ENCODE measurements at regions not wholly inside any gene's neighbourhood (a gene's known extent, or its start where the extent isn't known, plus 50 kb on each side); places are given as distances from the start of the nearest gene placed in this dataset.
"Not testable (repeated sequence)": the region's sequence is repeated elsewhere in the genome, so short reads cannot be mapped to it uniquely, and the experiment has no call there.

DNA sequence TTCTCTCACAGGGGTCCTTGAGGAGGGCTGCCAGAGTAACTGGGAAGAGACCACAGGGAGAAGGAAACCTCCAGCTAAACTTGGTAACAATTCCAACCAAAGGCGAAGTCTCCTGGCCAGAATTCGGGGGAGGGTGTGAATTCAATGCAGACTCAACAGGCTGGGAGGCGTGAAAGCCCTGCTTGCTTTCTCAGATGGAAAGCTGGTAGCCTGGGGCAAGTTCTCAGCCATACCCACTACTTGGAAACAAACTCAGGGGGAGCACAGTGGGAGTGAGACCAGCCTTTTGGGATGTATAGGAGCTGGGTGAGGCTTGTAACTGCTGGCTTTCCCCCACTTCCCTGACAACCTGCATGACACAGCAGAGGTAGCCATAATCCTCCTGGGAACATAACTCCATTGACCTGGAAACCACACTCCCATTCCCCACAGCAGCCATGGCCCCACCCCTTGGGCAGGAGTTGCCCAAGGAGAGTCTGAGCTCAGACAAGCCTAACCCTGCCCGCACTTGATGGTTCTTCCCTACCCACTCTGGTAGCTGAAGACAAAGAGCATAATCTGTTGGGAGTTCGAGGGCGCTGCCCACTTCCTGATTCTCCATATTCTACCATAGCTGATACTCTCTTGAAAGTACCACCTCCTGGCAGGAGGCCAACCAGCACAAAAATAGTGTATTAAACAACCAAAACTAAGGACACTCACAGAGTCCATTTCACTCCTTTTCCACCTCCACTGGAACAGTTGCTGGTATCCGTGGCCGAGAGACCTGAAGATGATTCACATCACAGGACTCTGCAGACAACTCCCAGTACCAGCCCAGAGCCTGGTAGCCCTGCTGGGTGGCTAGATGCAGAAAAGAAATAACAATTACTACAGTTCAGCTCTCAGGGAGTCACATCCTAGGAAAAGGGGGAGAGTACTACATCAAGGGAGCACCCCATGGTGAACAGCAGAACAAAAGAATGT lies 123.8 kb downstream of the FAM170A start:
- H3K4me3 ChIP-seq (ENCODE audit: low read depth, low read length), result no peak overlapping the region
- no peak for DNase-seq (ENCODE audit: low read depth)
- TF ChIP-seq, protein P1, sequence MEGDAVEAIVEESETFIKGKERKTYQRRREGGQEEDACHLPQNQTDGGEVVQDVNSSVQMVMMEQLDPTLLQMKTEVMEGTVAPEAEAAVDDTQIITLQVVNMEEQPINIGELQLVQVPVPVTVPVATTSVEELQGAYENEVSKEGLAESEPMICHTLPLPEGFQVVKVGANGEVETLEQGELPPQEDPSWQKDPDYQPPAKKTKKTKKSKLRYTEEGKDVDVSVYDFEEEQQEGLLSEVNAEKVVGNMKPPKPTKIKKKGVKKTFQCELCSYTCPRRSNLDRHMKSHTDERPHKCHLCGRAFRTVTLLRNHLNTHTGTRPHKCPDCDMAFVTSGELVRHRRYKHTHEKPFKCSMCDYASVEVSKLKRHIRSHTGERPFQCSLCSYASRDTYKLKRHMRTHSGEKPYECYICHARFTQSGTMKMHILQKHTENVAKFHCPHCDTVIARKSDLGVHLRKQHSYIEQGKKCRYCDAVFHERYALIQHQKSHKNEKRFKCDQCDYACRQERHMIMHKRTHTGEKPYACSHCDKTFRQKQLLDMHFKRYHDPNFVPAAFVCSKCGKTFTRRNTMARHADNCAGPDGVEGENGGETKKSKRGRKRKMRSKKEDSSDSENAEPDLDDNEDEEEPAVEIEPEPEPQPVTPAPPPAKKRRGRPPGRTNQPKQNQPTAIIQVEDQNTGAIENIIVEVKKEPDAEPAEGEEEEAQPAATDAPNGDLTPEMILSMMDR (IDR thresholded peaks at IDR 0.05; ENCODE audit: control insufficient read depth, extremely low read depth, insufficient read depth), result no peak

DNA sequence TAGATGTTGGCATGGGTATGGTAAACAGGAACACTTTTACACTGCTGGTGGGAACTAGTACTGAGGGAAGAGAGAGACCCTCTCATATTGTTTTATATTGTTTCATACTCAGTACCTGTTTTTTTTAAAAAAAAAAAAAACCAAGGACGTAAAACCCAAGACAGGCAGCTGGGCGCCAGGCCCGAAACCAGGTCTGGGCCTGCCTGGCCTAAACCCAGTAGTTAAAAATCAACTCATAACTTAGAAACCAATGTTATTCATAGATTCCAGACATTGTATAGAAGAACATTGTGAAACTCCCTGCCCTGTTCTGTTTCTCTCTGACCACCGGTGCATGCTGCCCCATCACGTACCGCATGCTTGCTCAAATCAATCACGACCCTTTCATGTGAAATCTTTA lies 125.5 kb downstream of the FAM170A start:
- not testable (repeated sequence) for DNase-seq (ENCODE audit: low read depth); H3K4me3 ChIP-seq (ENCODE audit: low read depth, low read length)

DNA sequence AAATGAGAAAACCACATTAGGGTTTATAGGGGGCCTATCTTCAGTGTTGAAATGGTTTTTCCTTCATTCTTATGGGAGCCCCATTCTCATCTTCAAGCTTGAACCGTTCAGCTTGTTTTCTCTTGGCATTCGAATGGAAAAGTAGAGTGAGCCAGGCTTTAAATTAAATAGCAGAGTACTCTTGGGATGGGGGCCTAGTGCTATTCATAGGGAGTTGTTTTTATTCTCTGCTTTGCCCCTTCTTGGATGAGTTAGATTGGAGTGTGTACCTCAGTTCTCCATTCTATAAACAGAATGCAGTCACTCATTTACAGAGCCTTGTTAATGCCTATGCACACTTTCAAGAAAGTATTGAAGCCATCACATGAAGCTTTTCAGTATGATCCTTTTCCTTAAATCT lies 127.9 kb downstream of the FAM170A start:
- H3K4me3 ChIP-seq (ENCODE audit: low read depth, low read length), result no peak overlapping the region
- TF ChIP-seq, protein P1 (IDR thresholded peaks at IDR 0.05; ENCODE audit: control insufficient read depth, extremely low read depth, insufficient read depth), result no peak
- no peak for DNase-seq (ENCODE audit: low read depth)

DNA sequence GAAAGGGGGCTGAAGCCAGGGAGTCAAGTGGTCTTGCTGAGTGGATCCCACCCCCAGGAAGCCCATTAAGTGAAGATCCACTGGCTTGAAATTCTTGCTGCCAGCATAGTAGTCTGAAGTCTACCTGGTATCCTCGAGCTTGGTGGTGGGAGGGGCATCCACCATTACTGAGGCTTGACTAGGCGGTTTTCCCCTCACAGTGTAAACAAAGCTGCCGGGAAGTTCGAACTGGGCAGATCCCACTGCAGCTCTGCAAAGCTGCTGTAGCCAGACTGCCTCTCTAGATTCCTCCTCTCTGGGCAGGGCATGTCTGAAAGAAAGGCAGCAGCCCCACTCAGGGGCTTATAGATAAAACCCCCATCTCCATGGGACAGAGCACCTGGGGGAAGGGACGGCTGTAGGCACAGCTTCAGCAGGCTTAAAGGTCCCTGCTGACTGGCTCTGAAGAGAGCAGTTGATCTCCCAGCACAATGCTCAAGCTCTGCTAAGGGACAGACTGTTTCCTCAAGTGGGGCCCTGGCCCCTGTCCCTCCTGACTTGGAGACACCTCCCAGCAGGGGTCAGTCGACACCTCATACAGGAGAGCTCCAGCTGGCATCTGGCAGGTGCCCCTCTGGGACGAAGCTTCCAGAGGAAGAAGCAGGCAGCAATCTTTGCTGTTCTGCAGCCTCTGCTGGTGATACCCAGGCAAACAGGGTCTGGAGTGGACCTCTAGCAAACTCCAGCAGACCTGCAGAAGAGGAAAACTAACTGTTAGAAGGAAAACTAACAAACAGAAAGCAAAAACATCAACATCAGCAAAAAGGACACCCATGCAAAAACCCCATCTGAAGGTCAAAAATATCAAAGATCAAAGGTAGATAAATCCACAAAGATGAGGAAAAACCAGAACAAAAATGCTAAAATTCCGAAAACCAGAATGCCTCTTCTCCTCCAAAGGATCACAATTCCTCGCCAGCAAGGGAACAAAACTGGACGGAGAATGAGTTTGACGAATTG lies 140.6 kb downstream of the FAM170A start:
- DNase-seq (ENCODE audit: low read depth), result not testable (repeated sequence)

DNA sequence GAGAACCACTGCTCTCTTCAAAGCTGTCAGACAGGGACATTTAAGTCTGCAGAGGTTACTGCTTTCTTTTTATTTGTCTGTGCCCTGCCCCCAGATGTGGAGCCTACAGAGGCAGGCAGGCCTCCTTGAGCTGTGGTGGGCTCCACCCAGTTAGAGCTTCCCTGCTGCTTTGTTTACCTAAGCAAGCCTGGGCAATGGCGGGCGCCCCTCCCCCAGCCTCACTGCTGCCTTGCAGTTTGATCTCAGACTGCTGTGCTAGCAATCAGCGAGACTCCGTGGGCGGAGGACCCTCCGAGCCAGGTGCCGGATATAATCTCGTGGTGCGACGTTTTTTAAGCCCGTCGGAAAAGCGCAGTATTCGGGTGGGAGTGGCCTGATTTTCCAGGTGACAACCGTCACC lies 150.8 kb downstream of the FAM170A start:
- not testable (repeated sequence) for DNase-seq (ENCODE audit: low read depth)

More for the DNA sequence above, 140.6 kb downstream of the FAM170A start:
- H3K4me3 ChIP-seq (ENCODE audit: low read depth, low read length), result not testable (repeated sequence)

DNA sequence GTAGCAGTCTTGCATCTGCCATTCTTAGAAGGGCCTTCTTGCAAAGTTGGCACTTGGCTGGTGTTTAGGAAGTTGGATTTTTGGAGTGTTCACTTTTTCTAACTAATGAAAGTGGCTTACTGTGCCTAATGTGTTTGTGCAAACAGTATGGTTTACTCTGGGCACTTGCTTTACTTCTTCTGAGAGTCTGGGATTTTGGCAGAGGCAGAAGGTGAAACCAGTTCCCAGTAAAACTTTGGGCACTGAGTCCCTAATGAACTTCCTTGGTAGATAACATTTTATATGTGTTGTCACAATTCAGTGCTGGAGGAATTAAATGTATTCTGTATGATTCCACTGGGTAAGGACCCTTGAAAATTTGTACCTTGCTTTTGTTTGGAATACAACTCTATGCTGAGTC lies 155.7 kb downstream of the FAM170A start:
- TF ChIP-seq, protein P1 (IDR thresholded peaks at IDR 0.05; ENCODE audit: control insufficient read depth, extremely low read depth, insufficient read depth), result no peak
- DNase-seq (ENCODE audit: low read depth), result peak; percentile 95
- no peak overlapping the region for H3K4me3 ChIP-seq (ENCODE audit: low read depth, low read length)

More for the DNA sequence above, 150.8 kb downstream of the FAM170A start:
- not testable (repeated sequence) for H3K4me3 ChIP-seq (ENCODE audit: low read depth, low read length)

DNA sequence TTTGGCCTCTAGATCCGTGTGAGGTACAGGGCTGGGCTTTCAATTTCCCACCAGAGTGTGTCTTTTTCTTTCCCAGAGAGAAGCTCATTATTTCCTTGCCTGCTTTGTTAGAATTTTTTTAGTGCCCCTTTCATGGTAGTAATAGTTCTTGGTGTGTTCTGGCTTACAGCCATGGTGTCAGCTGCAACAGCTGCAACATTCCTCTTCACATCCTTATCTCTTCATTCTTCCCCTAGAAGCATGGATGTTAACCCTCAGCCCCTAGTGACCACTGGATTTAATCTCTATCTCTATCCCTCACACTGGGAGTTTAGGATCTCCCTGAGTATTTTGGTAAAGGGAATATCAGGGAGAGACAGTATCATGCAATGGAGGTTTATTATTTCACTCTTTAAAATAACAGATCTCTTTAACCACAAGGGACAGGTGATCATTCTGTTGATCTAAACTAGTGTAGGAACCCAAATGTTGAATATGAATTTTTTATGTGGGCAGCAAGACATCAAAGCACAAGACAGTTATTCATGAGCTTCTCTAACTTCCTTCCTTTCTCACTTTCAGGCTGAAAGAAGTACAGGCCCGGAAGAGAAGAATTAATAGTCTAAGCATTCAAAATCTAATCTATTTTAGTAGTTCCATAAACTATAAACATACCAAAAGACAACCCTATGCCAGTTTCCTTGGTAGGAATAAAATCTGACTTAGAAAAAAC lies 160.2 kb downstream of the FAM170A start:
- no peak overlapping the region for H3K4me3 ChIP-seq (ENCODE audit: low read depth, low read length)
- DNase-seq (ENCODE audit: low read depth), result no peak
- TF ChIP-seq, protein P1 (IDR thresholded peaks at IDR 0.05; ENCODE audit: control insufficient read depth, extremely low read depth, insufficient read depth), result no peak

All from LNCaP clone FGC (cell line).